Neural cell (in vitro differentiated cells): ENCODE measurements at regions not wholly inside any gene's neighbourhood (a gene's known extent, or its start where the extent isn't known, plus 50 kb on each side); places are given as distances from the start of the nearest gene placed in this dataset.

Experiments
- H2AFZ ChIP-seq: fragments of 200-600, 300-800 bp; sonication (generic), shearing (Covaris generic); 2 replicates; pipeline ENCODE4 v1.6.0; 2014; ENCODE audit warnings: low read depth, mild to moderate bottlenecking, antibody characterized with exemption, low read length, moderate library complexity
- H3F3A ChIP-seq: fragments of 200-600 bp; shearing (Covaris generic); 2 replicates; pipeline ENCODE4 v1.6.1; 2016; ENCODE audit warnings: mild to moderate bottlenecking, moderate library complexity, mixed read lengths, antibody characterized with exemption, low read length; ENCODE audit not compliant: insufficient read depth, poor library complexity, severe bottlenecking
- H3K27ac ChIP-seq: fragments of 200-600, 300-800 bp; sonication (generic), shearing (Covaris generic); 2 replicates; pipeline ENCODE4 v1.5.1; 2014; ENCODE audit warnings: mild to moderate bottlenecking, low read length, moderate library complexity
- H3K27me3 ChIP-seq: fragments of 300-800, 200-600 bp; sonication (generic), shearing (Covaris generic); 2 replicates; pipeline ENCODE4 v1.6.0; 2014; ENCODE audit warnings: mild to moderate bottlenecking, low read depth, low read length, moderate library complexity; ENCODE audit not compliant: insufficient read depth
- H3K36me3 ChIP-seq: fragments of 300-800, 200-600 bp; sonication (generic), shearing (Covaris generic); 2 replicates; pipeline ENCODE4 v1.5.1; 2014; ENCODE audit warnings: mild to moderate bottlenecking, antibody characterized with exemption, low read length, moderate library complexity; ENCODE audit not compliant: insufficient read depth
- H3K4me2 ChIP-seq: fragments of 300-800, 200-600 bp; sonication (generic), shearing (Covaris generic); 2 replicates; pipeline ENCODE4 v1.6.0; 2014; ENCODE audit warnings: mild to moderate bottlenecking, low read length
- H3K4me3 ChIP-seq: fragments of 300-800, 200-600 bp; sonication (generic), shearing (Covaris generic); 2 replicates; pipeline ENCODE4 v1.5.1; 2014; ENCODE audit warnings: mild to moderate bottlenecking, low read length, moderate library complexity
- H3K79me2 ChIP-seq: fragments of 200-600 bp; shearing (Covaris generic); replicated peaks from 2 replicates; pipeline ENCODE4 v1.6.0; 2014; ENCODE audit warnings: mild to moderate bottlenecking, low read length, moderate library complexity; ENCODE audit not compliant: insufficient read depth
- H3K9ac ChIP-seq: fragments of 300-800, 200-600 bp; sonication (generic), shearing (Covaris generic); 2 replicates; pipeline ENCODE4 v1.6.1; 2016; ENCODE audit warnings: mild to moderate bottlenecking, low read length, mixed read lengths
- H3K9me2 ChIP-seq: fragments of 200-600 bp; shearing (Covaris generic); 2 replicates; pipeline ENCODE4 v1.6.1; 2016; ENCODE audit warnings: mild to moderate bottlenecking, low read length, mixed read lengths; ENCODE audit not compliant: insufficient read depth
- H3K9me3 ChIP-seq: fragments of 200-600, 300-800 bp; sonication (generic), shearing (Covaris generic); 2 replicates; pipeline ENCODE4 v1.6.1; 2016; ENCODE audit warnings: mild to moderate bottlenecking, mixed run types, low read length, moderate library complexity, mixed read lengths
- H4K20me1 ChIP-seq: fragments of 200-600 bp; shearing (Covaris generic); 2 replicates; pipeline ENCODE4 v1.6.1; 2016; ENCODE audit warnings: mild to moderate bottlenecking, mixed run types; ENCODE audit not compliant: insufficient read depth
- EP300 ChIP-seq: fragments of 450-650 bp; conservative IDR thresholded peaks from 2 replicates; pipeline ENCODE4 v1.6.1; 2014; ENCODE audit warnings: antibody characterized with exemption, mild to moderate bottlenecking, moderate library complexity; ENCODE audit not compliant: poor library complexity, severe bottlenecking
- EZH2 ChIP-seq: fragments of 200-600, 300-800 bp; shearing (Covaris generic), sonication (generic); IDR thresholded peaks from 2 replicates; pipeline ENCODE4 v1.6.1; 2014; ENCODE audit warnings: antibody characterized with exemption, low read length, borderline replicate concordance, mild to moderate bottlenecking; ENCODE audit not compliant: insufficient read depth, poor library complexity, severe bottlenecking
- MXI1 ChIP-seq: fragments of 450-650 bp; conservative IDR thresholded peaks from 2 replicates; pipeline ENCODE4 v1.6.1; 2014; ENCODE audit warnings: antibody characterized with exemption, mild to moderate bottlenecking; ENCODE audit not compliant: poor library complexity, severe bottlenecking
- POLR2AphosphoS5 ChIP-seq: IDR thresholded peaks from 2 replicates; pipeline ENCODE4 v1.6.1; 2012
- RAD21 ChIP-seq: fragments of 450-650 bp; conservative IDR thresholded peaks from 2 replicates; pipeline ENCODE4 v1.6.1; 2014; ENCODE audit warnings: antibody characterized with exemption, mild to moderate bottlenecking, moderate library complexity
- SMC3 ChIP-seq: fragments of 450-650 bp; conservative IDR thresholded peaks from 2 replicates; pipeline ENCODE4 v1.6.1; 2014; ENCODE audit warnings: antibody characterized with exemption, mild to moderate bottlenecking, moderate library complexity; ENCODE audit not compliant: poor library complexity
- TAF1 ChIP-seq: IDR thresholded peaks from 2 replicates; pipeline ENCODE4 v1.6.1; 2012; ENCODE audit warnings: low read depth
- TF ChIP-seq, protein P1 (sequence below): IDR thresholded peaks from 2 replicates; pipeline ENCODE4 v1.6.1; 2012; ENCODE audit warnings: borderline replicate concordance
- TF ChIP-seq, protein P2 (sequence below): fragments of 450-650 bp; IDR thresholded peaks from 2 replicates; pipeline ENCODE4 v1.5.1; 2014; ENCODE audit warnings: antibody characterized with exemption, mild to moderate bottlenecking, moderate library complexity; ENCODE audit not compliant: poor library complexity, severe bottlenecking

DNA sequence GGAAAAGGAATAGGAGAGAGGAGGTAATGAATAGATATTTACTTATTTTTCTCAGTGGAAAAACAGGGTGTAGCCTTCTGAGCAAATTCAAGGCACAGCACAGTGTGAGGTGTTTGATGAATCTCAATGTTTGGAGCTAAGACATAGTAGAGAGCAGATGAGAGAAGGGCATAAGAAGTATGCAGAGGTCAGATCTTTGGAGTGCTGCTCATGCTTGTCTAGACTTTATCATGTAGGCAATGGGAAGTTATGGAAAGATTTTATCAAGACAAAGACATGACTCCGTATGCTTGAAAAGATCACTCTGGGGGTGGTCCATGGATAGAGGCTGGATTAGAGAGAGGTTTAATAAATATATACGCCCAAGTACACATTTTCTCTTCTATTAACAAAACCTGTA lies 217.0 kb upstream of the CNR1 start:
- H4K20me1 ChIP-seq, result no peaks in the 10 kb centered on the region
- no peak overlapping the region for H3K27ac ChIP-seq
- no peak overlapping the region for H2AFZ ChIP-seq
- no peaks in the 10 kb centered on the region for H3K79me2 ChIP-seq
- H3F3A ChIP-seq, result no peaks in the 10 kb centered on the region
- no peaks in the 10 kb centered on the region for H3K36me3 ChIP-seq
- no peaks in the 10 kb centered on the region for H3K27me3 ChIP-seq
- TF ChIP-seq EP300 (no peak), RAD21 (no peak), EZH2 (no peak)
- TF ChIP-seq, protein P1, sequence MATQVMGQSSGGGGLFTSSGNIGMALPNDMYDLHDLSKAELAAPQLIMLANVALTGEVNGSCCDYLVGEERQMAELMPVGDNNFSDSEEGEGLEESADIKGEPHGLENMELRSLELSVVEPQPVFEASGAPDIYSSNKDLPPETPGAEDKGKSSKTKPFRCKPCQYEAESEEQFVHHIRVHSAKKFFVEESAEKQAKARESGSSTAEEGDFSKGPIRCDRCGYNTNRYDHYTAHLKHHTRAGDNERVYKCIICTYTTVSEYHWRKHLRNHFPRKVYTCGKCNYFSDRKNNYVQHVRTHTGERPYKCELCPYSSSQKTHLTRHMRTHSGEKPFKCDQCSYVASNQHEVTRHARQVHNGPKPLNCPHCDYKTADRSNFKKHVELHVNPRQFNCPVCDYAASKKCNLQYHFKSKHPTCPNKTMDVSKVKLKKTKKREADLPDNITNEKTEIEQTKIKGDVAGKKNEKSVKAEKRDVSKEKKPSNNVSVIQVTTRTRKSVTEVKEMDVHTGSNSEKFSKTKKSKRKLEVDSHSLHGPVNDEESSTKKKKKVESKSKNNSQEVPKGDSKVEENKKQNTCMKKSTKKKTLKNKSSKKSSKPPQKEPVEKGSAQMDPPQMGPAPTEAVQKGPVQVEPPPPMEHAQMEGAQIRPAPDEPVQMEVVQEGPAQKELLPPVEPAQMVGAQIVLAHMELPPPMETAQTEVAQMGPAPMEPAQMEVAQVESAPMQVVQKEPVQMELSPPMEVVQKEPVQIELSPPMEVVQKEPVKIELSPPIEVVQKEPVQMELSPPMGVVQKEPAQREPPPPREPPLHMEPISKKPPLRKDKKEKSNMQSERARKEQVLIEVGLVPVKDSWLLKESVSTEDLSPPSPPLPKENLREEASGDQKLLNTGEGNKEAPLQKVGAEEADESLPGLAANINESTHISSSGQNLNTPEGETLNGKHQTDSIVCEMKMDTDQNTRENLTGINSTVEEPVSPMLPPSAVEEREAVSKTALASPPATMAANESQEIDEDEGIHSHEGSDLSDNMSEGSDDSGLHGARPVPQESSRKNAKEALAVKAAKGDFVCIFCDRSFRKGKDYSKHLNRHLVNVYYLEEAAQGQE, result no peak
- no peak overlapping the region for H3K4me3 ChIP-seq
- H3K9me3 ChIP-seq, result no peaks in the 10 kb centered on the region
- H3K9me2 ChIP-seq, result no peaks in the 10 kb centered on the region
- H3K9ac ChIP-seq, result no peak overlapping the region
- no peak overlapping the region for H3K4me2 ChIP-seq

DNA sequence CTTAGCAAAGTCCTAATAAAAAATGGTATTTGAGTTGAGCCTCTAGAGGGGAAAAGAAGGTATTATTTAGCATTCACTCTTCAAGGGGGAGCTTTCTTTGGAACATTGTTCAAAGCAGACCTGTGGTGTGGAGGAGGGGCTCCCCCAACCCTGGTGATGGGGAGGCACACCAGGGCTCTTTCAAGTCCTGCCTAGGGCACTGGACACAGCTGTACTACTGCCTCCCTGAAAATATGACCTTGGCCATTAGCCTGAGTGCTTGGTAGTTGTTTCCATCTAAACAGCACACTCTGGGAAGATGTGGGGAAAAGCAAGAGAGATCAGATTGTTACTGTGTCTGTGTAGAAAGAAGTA lies 215.1 kb upstream of the CNR1 start:
- Histone ChIP-seq H3K9me3 (no peaks in the 10 kb centered on the region), H3K27ac (no peak overlapping the region), H3K27me3 (no peaks in the 10 kb centered on the region), H3K79me2 (no peaks in the 10 kb centered on the region), H2AFZ (no peak overlapping the region), H4K20me1 (no peaks in the 10 kb centered on the region), H3K9ac (no peak overlapping the region), H3F3A (no peaks in the 10 kb centered on the region), H3K36me3 (no peaks in the 10 kb centered on the region), H3K4me2 (no peak overlapping the region), H3K9me2 (no peaks in the 10 kb centered on the region), H3K4me3 (no peak overlapping the region)
- TF ChIP-seq POLR2AphosphoS5 (no peak), EZH2 (no peak), SMC3 (no peak), TAF1 (no peak), MXI1 (no peak), EP300 (no peak), RAD21 (no peak)
- TF ChIP-seq, protein P1, result no peak
- TF ChIP-seq, protein P2, sequence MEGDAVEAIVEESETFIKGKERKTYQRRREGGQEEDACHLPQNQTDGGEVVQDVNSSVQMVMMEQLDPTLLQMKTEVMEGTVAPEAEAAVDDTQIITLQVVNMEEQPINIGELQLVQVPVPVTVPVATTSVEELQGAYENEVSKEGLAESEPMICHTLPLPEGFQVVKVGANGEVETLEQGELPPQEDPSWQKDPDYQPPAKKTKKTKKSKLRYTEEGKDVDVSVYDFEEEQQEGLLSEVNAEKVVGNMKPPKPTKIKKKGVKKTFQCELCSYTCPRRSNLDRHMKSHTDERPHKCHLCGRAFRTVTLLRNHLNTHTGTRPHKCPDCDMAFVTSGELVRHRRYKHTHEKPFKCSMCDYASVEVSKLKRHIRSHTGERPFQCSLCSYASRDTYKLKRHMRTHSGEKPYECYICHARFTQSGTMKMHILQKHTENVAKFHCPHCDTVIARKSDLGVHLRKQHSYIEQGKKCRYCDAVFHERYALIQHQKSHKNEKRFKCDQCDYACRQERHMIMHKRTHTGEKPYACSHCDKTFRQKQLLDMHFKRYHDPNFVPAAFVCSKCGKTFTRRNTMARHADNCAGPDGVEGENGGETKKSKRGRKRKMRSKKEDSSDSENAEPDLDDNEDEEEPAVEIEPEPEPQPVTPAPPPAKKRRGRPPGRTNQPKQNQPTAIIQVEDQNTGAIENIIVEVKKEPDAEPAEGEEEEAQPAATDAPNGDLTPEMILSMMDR, result no peak
